ENCODE measurements at regions not wholly inside any gene's neighbourhood (a gene's known extent, or its start where the extent isn't known, plus 50 kb on each side); places are given as distances from the start of the nearest gene placed in this dataset.
"Not testable (repeated sequence)": the region's sequence is repeated elsewhere in the genome, so short reads cannot be mapped to it uniquely, and the experiment has no call there.

GRCh38 chrX:47746446-47746845 is 87.5 kb upstream of the UXT start:
- H3K27ac ChIP-seq (ENCODE audit: low read depth, low read length), result no peak overlapping the region
- no peaks in the 10 kb centered on the region for H3K27me3 ChIP-seq (ENCODE audit: insufficient read depth, low read length)
- no peak overlapping the region for H2AK5ac ChIP-seq (ENCODE audit: low read length)
- no peak for DNase-seq
- no peak overlapping the region for H4K91ac ChIP-seq (ENCODE audit: low read depth, low read length)
- H2AFZ ChIP-seq (ENCODE audit: insufficient read depth, low read length, poor library complexity), result no peak overlapping the region
- H3K4me3 ChIP-seq (ENCODE audit: low read depth, low read length), result no peak overlapping the region
- H3K4ac ChIP-seq (ENCODE audit: low read depth, low read length), result no peak overlapping the region
- H3K79me2 ChIP-seq (ENCODE audit: control insufficient read depth, insufficient read depth, low read length, poor library complexity), result no peaks in the 10 kb centered on the region
- H3K4me1 ChIP-seq (ENCODE audit: control insufficient read depth in 1 of 2, insufficient read depth in 2 of 2, low read length in 2 of 2), result no peaks in the 10 kb centered on the region
- H3K9me3 ChIP-seq (ENCODE audit: insufficient read depth, low read depth, low read length), result no peaks in the 10 kb centered on the region
- H4K12ac ChIP-seq (ENCODE audit: low read depth, low read length), result no peak overlapping the region
- no peaks in the 10 kb centered on the region for H3K36me3 ChIP-seq (ENCODE audit: control insufficient read depth in 1 of 2, insufficient read depth in 2 of 2, low read length in 2 of 2)
- no peak overlapping the region for H2BK120ac ChIP-seq (ENCODE audit: insufficient read depth, low read length, poor library complexity)
- H4K8ac ChIP-seq (ENCODE audit: low read depth, low read length), result no peak overlapping the region
- WGBS (ENCODE audit: extremely low coverage, insufficient coverage, insufficient read length), result no CpG with 5 or more reads among the region's 3 CpGs
- no peak overlapping the region for H2BK5ac ChIP-seq (ENCODE audit: low read depth, low read length, poor library complexity)
- H2BK12ac ChIP-seq (ENCODE audit: low read length), result no peak overlapping the region
- no peaks in the 10 kb centered on the region for H3K79me1 ChIP-seq (ENCODE audit: low read length)
- no peak overlapping the region for H3K14ac ChIP-seq (ENCODE audit: low read length)
- no peak overlapping the region for H3K18ac ChIP-seq (ENCODE audit: low read length)
- H3K23ac ChIP-seq (ENCODE audit: low read length), result no peak overlapping the region
- no peak overlapping the region for H3K4me2 ChIP-seq (ENCODE audit: low read length)
- H3K9ac ChIP-seq (ENCODE audit: low read length), result no peak overlapping the region

GRCh38 chrX:47745416-47745815 is 86.4 kb upstream of the UXT start:
- Histone ChIP-seq H3K36me3 (ENCODE audit: control insufficient read depth in 1 of 2, insufficient read depth in 2 of 2, low read length in 2 of 2) (no peaks in the 10 kb centered on the region), H3K4me1 (ENCODE audit: control insufficient read depth in 1 of 2, insufficient read depth in 2 of 2, low read length in 2 of 2) (no peaks in the 10 kb centered on the region), H3K4me3 (ENCODE audit: low read depth, low read length) (no peak overlapping the region), H3K27ac (ENCODE audit: low read depth, low read length) (no peak overlapping the region), H3K9ac (ENCODE audit: low read length) (no peak overlapping the region), H3K9me3 (ENCODE audit: insufficient read depth, low read depth, low read length) (no peaks in the 10 kb centered on the region), H3K79me1 (ENCODE audit: low read length) (no peaks in the 10 kb centered on the region), H2BK120ac (ENCODE audit: insufficient read depth, low read length, poor library complexity) (no peak overlapping the region), H3K27me3 (ENCODE audit: insufficient read depth, low read length) (no peaks in the 10 kb centered on the region), H4K8ac (ENCODE audit: low read depth, low read length) (no peak overlapping the region), H4K91ac (ENCODE audit: low read depth, low read length) (no peak overlapping the region), H2BK5ac (ENCODE audit: low read depth, low read length, poor library complexity) (no peak overlapping the region), H3K23ac (ENCODE audit: low read length) (no peak overlapping the region), H2AK5ac (ENCODE audit: low read length) (no peak overlapping the region), H3K4me2 (ENCODE audit: low read length) (no peak overlapping the region), H3K79me2 (ENCODE audit: control insufficient read depth, insufficient read depth, low read length, poor library complexity) (no peaks in the 10 kb centered on the region), H3K14ac (ENCODE audit: low read length) (no peak overlapping the region), H2AFZ (ENCODE audit: insufficient read depth, low read length, poor library complexity) (no peak overlapping the region), H3K18ac (ENCODE audit: low read length) (no peak overlapping the region), H3K4ac (ENCODE audit: low read depth, low read length) (no peak overlapping the region), H4K12ac (ENCODE audit: low read depth, low read length) (no peak overlapping the region), H2BK12ac (ENCODE audit: low read length) (no peak overlapping the region)
- WGBS (ENCODE audit: extremely low coverage, insufficient coverage, insufficient read length), result no CpG with 5 or more reads among the region's 1 CpG
- DNase-seq, result peak in 1 of 2 donors; percentile 2

GRCh38 chrX:47743504-47743903 is 84.5 kb upstream of the UXT start:
- Histone ChIP-seq H2BK5ac (ENCODE audit: low read depth, low read length, poor library complexity) (no peak overlapping the region), H3K9me3 (ENCODE audit: insufficient read depth, low read depth, low read length) (no peaks in the 10 kb centered on the region), H2AK5ac (ENCODE audit: low read length) (no peak overlapping the region), H3K36me3 (ENCODE audit: control insufficient read depth in 1 of 2, insufficient read depth in 2 of 2, low read length in 2 of 2) (no peaks in the 10 kb centered on the region), H3K4ac (ENCODE audit: low read depth, low read length) (no peak overlapping the region), H3K18ac (ENCODE audit: low read length) (no peak overlapping the region), H3K14ac (ENCODE audit: low read length) (no peak overlapping the region), H4K12ac (ENCODE audit: low read depth, low read length) (no peak overlapping the region), H3K4me3 (ENCODE audit: low read depth, low read length) (no peak overlapping the region), H3K79me1 (ENCODE audit: low read length) (no peaks in the 10 kb centered on the region), H3K27me3 (ENCODE audit: insufficient read depth, low read length) (no peaks in the 10 kb centered on the region), H3K9ac (ENCODE audit: low read length) (no peak overlapping the region), H2AFZ (ENCODE audit: insufficient read depth, low read length, poor library complexity) (no peak overlapping the region), H3K23ac (ENCODE audit: low read length) (no peak overlapping the region), H3K4me2 (ENCODE audit: low read length) (no peak overlapping the region), H2BK12ac (ENCODE audit: low read length) (no peak overlapping the region), H4K8ac (ENCODE audit: low read depth, low read length) (no peak overlapping the region), H3K4me1 (ENCODE audit: control insufficient read depth in 1 of 2, insufficient read depth in 2 of 2, low read length in 2 of 2) (no peaks in the 10 kb centered on the region), H3K79me2 (ENCODE audit: control insufficient read depth, insufficient read depth, low read length, poor library complexity) (no peaks in the 10 kb centered on the region), H3K27ac (ENCODE audit: low read depth, low read length) (no peak overlapping the region), H4K91ac (ENCODE audit: low read depth, low read length) (no peak overlapping the region), H2BK120ac (ENCODE audit: insufficient read depth, low read length, poor library complexity) (no peak overlapping the region)
- no CpG with 5 or more reads among the region's 2 CpGs for WGBS (ENCODE audit: extremely low coverage, insufficient coverage, insufficient read length)
- no peak for DNase-seq

- not testable (repeated sequence) for H4K8ac ChIP-seq (ENCODE audit: low read depth, low read length); H3K27me3 ChIP-seq (ENCODE audit: insufficient read depth, low read length); H2BK120ac ChIP-seq (ENCODE audit: insufficient read depth, low read length, poor library complexity); H3K14ac ChIP-seq (ENCODE audit: low read length); H3K36me3 ChIP-seq (ENCODE audit: control insufficient read depth in 1 of 2, insufficient read depth in 2 of 2, low read length in 2 of 2); H4K12ac ChIP-seq (ENCODE audit: low read depth, low read length); H3K4me2 ChIP-seq (ENCODE audit: low read length); H3K9ac ChIP-seq (ENCODE audit: low read length); H3K27ac ChIP-seq (ENCODE audit: low read depth, low read length); H3K4ac ChIP-seq (ENCODE audit: low read depth, low read length); H2AK5ac ChIP-seq (ENCODE audit: low read length); H2BK12ac ChIP-seq (ENCODE audit: low read length); H3K79me2 ChIP-seq (ENCODE audit: control insufficient read depth, insufficient read depth, low read length, poor library complexity); H3K4me3 ChIP-seq (ENCODE audit: low read depth, low read length); H3K9me3 ChIP-seq (ENCODE audit: insufficient read depth, low read depth, low read length); H2BK5ac ChIP-seq (ENCODE audit: low read depth, low read length, poor library complexity); H4K91ac ChIP-seq (ENCODE audit: low read depth, low read length); H3K4me1 ChIP-seq (ENCODE audit: control insufficient read depth in 1 of 2, insufficient read depth in 2 of 2, low read length in 2 of 2); DNase-seq; H2AFZ ChIP-seq (ENCODE audit: insufficient read depth, low read length, poor library complexity); H3K23ac ChIP-seq (ENCODE audit: low read length); H3K18ac ChIP-seq (ENCODE audit: low read length); H3K79me1 ChIP-seq (ENCODE audit: low read length)
- no CpG with 5 or more reads among the region's 3 CpGs for WGBS (ENCODE audit: extremely low coverage, insufficient coverage, insufficient read length)
Measured at GRCh38 chrX:47738870-47739269, 79.9 kb upstream of the UXT start.
